ENCODE measurements at regions not wholly inside any gene's neighbourhood (a gene's known extent, or its start where the extent isn't known, plus 50 kb on each side); places are given as distances from the start of the nearest gene placed in this dataset.
"Not testable (repeated sequence)": the region's sequence is repeated elsewhere in the genome, so short reads cannot be mapped to it uniquely, and the experiment has no call there.

GRCh38 chr16:52104993-52105392 is 441.9 kb downstream of the TOX3 start:
- not testable (repeated sequence) for DNase-seq (ENCODE audit: low read depth)

- DNase-seq (ENCODE audit: low read depth), result no peak
Observed at GRCh38 chr16:52103791-52104190, 443.2 kb downstream of the TOX3 start.

- DNase-seq (ENCODE audit: low read depth), result no peak
Observed at GRCh38 chr16:52101246-52101645, 445.7 kb downstream of the TOX3 start.

- DNase-seq (ENCODE audit: low read depth), result no peak
Observed at GRCh38 chr16:52099382-52099781, 447.6 kb downstream of the TOX3 start.

GRCh38 chr16:52095471-52095870 is 451.5 kb downstream of the TOX3 start:
- no peak for DNase-seq (ENCODE audit: low read depth)

GRCh38 chr16:52092126-52092525 is 454.8 kb downstream of the TOX3 start:
- no peak for DNase-seq (ENCODE audit: low read depth)

GRCh38 chr16:52090080-52090479 is 456.9 kb downstream of the TOX3 start:
- DNase-seq (ENCODE audit: low read depth), result peak; percentile 52

GRCh38 chr16:52089476-52089875 is 457.5 kb downstream of the TOX3 start:
- no peak for DNase-seq (ENCODE audit: low read depth)

- DNase-seq (ENCODE audit: low read depth), result no peak
Observed at GRCh38 chr16:52086901-52087300, 460.0 kb downstream of the TOX3 start.

GRCh38 chr16:52078716-52079655 is 468.0 kb downstream of the TOX3 start:
- no peak for DNase-seq (ENCODE audit: low read depth)

- no peak for DNase-seq (ENCODE audit: low read depth)
Observed at GRCh38 chr16:52077607-52078006, 469.3 kb downstream of the TOX3 start.

- no peak for DNase-seq (ENCODE audit: low read depth)
Observed at GRCh38 chr16:52076801-52077201, 470.1 kb downstream of the TOX3 start.

GRCh38 chr16:52076332-52076731 is 470.6 kb downstream of the TOX3 start:
- DNase-seq (ENCODE audit: low read depth), result no peak

GRCh38 chr16:52074133-52074532 is 472.8 kb downstream of the TOX3 start:
- no peak for DNase-seq (ENCODE audit: low read depth)

- no peak for DNase-seq (ENCODE audit: low read depth)
Observed at GRCh38 chr16:52073024-52073423, 473.9 kb downstream of the TOX3 start.

GRCh38 chr16:52071101-52071500 is 475.8 kb downstream of the TOX3 start:
- DNase-seq (ENCODE audit: low read depth), result no peak

GRCh38 chr16:52070341-52071057 is 476.4 kb downstream of the TOX3 start:
- no peak for DNase-seq (ENCODE audit: low read depth)

GRCh38 chr16:52069866-52070265 is 477.1 kb downstream of the TOX3 start:
- peak; percentile 22 for DNase-seq (ENCODE audit: low read depth)

- DNase-seq (ENCODE audit: low read depth), result peak; percentile 12
Observed at GRCh38 chr16:52068447-52069074, 478.4 kb downstream of the TOX3 start.

- no peak for DNase-seq (ENCODE audit: low read depth)
Observed at GRCh38 chr16:52066962-52067361, 480.0 kb downstream of the TOX3 start.

GRCh38 chr16:52056259-52056658 is 490.7 kb downstream of the TOX3 start:
- no peak for DNase-seq (ENCODE audit: low read depth)

GRCh38 chr16:52055381-52055780 is 491.6 kb downstream of the TOX3 start:
- DNase-seq (ENCODE audit: low read depth), result no peak

Data from HT1080 (cell line).